A172 (cell line): ENCODE measurements at regions not wholly inside any gene's neighbourhood (a gene's known extent, or its start where the extent isn't known, plus 50 kb on each side); places are given as distances from the start of the nearest gene placed in this dataset.

ENCODE experiments used
- DNase-seq: peaks from one replicate; pipeline ENCODE4 v3.0.0-alpha.2; 2015; ENCODE audit warnings: low spot score

GRCh38 chr12:91627225-91627624 is 444.6 kb upstream of the DCN start:
- DNase-seq = no peak

- DNase-seq = no peak
These were observed 440.4 kb upstream of the DCN start for GRCh38 chr12:91622981-91623380.

DNA sequence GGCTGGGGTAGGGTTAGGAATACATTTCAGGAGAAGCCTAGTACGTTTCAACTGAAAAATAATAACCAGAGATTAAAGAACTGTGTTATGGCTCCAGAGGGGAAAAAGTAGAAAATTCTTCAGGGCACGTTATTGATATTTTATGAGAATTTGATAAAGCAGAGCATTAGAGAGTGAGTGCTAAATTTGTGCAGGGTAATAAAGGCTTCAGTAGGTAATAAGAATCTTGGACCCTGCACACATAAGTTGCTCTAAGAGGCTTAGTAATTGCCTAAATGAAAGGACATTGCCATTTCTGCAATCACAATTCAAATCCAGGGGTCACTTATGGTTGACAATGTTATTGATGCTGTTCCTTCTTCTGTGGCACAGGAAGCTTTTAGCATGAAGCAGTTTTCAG is 439.4 kb upstream of the DCN start:
- no peak for DNase-seq

DNA sequence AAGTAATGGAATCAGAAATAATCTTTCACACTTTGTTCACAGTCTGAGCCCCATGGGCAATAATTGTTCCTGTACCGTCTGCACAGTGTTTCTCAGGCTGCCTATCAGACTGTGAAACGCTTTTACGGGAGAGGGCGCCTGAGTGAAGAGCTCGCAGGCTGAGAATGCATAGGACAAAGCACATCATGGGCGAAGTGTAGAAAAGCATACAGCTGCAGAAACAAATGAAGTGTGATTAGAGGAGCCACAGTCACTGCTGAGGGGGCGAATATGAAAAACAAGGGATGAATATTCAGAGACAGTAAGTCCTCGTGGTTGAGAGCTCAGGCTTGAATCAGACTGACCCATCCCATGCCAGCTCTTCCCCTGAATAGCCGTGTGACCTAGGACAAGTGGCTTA is 438.4 kb upstream of the DCN start:
- DNase-seq = no peak

- no peak for DNase-seq
These were observed 437.8 kb upstream of the DCN start for GRCh38 chr12:91620422-91620821.

DNA sequence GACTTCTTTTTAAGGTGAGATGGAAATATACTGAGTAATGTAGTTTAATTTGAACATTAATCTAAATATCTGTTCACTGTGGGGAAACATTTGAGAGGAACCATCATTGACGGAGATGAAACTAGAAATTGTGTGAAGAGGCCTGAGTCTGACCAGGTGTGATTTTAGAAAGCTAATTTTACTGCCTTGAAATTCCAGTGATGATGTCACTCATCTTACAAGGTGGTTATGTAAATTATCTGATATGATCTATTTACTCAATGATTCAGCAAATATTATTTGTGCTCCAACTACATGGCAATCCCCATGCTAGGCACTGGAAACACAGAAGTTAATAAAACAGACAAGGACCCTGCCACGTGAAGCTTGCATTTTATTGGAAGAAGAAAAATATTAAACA is 435.7 kb upstream of the DCN start:
- DNase-seq = no peak

DNA sequence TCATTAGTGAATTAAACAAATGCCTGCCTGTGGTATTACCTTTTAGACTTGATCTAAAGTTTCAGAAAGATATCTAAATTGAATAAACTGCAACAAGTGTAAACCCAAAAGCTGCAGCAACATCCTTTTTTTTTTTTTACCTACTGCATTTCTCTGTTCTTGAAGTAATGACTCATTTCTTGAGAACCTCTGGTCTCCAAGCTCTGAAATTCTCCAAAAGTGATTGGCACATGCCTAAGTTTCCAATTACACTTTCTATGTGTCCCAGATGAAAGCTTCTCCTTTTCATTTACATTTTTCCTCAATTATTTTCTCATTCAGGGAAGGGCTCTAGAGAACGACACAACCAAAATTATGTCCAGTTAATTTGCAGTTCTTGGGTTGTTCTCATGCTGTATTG is 435.2 kb upstream of the DCN start:
- no peak for DNase-seq

GRCh38 chr12:91616416-91616815 is 433.8 kb upstream of the DCN start:
- DNase-seq = no peak

DNA sequence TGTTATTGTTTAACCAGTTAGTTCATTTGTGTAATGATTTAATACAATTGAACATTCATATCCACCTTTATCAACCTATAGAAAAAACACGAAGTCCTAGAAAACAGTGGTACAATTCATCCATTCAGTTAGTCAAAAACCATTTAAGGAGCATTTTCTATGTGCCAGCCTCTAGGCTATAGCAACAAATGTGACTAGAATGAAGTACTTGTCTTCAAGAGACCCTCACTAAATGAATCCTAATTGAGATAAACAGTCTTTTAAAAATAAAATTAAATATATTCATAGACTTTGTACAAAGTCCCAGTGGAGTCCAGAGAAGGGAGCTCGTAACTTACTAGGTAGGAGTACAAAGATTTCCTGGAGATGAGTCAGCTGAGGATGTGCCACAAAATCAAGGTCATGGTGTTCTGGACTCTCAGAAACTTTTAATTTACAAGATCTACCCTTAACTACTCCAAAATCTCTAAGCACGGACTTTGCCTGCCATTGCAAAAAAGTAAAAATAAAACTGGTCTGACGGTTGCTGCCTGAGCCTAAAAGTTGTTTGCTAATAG is 430.7 kb upstream of the DCN start:
- DNase-seq = no peak

DNA sequence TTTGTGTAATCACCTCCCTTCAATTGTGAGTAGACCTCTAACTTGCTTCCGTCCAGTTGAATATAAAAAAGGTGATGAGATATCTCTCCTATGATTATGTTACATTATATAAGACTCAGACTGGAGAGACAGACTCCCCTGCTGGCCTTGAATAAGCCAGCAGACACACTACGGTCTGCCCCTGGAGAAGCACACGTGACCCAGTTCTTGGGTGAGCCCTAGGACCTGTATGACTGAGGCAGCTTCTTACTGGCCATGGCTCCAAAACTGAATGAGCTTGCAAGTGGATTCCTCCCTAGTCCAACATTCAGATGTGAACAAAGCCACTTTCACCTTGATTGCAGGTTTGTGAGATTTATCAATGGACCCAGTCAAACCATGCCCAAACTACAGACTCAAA is 427.9 kb upstream of the DCN start:
- no peak for DNase-seq

DNA sequence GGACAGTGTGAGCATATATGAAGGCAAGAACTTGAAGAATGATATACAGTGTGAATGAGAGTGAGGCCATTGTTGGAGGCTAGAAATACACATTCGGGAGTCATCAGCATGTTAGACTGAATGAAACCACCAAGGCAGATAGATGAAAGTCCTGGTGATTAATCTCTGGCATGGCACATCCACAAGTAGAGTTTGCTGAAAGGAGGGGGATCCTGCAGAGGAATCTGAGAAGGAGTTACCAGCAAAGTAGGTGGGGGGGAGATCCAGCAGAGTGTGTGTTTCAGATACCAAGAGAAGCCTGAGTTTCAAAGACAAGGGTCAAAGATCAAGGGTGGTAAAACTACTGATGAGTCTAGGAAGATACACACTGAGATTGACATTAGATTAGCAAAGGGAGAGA is 426.7 kb upstream of the DCN start:
- DNase-seq = no peak

GRCh38 chr12:91608542-91608941 is 425.9 kb upstream of the DCN start:
- DNase-seq = no peak

DNA sequence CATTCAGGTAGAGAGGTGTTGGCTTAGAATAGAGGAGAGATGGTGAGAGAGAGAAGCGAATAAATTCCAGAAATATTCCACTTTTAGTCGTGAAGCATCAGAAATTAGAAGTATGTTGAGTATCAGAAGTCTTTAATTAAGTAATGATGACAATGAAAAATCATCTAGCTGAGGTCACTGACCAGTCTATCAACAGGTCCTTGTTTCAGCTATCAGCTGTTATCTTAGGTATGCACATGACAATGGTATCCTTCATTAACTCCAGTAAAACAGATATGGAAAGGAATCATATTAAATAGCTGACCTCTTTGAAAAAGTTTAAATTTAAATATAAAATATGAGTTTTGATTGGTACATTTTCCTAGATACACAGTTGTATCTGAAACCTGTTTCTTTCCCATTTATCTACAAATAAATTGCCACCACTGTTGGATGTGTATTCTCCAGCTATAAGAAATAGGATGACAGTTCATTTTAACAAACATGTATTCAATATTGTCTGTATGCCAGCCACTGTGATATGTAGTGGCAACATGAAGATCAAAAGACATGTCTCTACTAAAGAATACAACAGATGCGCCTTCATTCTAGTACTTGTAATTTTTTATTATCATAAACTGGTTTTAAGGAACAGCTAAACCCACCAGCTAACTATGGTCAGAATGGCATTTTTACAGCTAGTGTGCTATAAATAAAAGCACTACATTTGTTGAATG is 424.2 kb upstream of the DCN start:
- no peak for DNase-seq

DNA sequence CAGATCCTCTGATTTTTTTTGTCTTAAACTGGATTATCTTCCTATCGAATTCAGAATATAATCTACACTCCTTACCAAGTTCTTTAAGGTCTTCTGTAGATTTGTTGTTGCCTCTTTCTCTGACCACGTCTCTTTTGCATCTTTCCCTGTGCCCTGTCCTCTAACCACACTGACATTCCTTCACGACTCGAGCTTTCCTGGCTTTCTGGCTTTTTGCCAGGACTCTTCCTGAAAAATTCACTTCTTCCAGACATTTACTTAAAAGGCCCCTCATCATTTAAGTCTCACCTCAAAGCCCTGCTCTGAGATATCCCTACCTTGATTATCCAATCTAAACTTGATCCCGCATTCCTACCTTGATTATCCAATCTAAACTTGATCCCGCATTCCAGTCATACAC is 422.3 kb upstream of the DCN start:
- no peak for DNase-seq

- DNase-seq = no peak
These were observed 420.4 kb upstream of the DCN start for GRCh38 chr12:91603060-91603459.

GRCh38 chr12:91601054-91601453 is 418.4 kb upstream of the DCN start:
- DNase-seq = no peak

GRCh38 chr12:91594715-91595114 is 412.1 kb upstream of the DCN start:
- DNase-seq = no peak

GRCh38 chr12:91591639-91591987 is 409.0 kb upstream of the DCN start:
- no peak for DNase-seq

GRCh38 chr12:91590966-91591638 is 408.5 kb upstream of the DCN start:
- DNase-seq = no peak

DNA sequence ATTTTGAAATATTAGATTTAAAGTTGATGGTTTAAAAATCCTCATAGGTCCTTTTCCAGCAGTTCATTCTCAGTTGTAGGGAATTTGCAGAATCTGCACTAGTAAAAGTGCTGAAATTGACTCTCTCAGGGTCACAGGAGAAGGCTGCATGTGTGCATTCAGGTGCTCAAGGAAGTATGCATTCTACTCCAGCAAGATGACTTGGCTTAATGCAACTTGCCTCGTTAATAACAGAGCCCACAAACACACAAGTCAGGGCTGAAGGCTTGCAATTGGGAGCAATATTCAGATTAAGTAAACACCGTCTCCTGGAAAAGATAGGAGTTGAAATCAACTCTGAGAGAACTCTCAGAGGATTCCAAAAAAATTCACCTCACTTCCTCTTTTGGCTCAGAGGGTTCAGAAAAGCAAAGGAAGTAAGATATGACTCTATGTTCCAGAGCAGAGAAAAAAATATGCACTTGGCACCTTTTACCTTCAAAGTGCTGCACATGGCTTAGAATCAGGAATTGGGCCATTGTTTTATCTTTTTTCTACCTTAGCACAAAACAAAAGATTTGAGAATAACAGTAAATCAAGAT is 406.3 kb upstream of the DCN start:
- DNase-seq = no peak

GRCh38 chr12:91586015-91586414 is 403.4 kb upstream of the DCN start:
- no peak for DNase-seq

DNA sequence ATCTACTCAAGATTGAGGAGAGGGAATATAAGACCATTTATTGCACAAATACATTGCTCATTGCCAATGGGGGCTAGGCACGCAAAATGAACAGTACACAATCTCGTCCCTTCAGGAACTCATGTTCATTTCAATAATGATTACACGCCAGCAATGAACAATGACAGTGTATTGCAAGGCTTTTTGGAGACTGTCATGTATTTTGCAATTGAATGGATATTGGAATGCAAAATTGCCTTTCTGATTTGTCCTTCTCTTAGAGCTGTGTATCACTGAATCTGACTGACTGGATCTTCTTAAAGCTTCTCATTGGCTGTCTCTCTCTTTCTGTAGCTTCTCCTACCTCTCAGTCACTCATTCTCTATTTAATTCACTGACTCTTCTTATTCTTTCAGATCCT is 400.2 kb upstream of the DCN start:
- no peak for DNase-seq

DNA sequence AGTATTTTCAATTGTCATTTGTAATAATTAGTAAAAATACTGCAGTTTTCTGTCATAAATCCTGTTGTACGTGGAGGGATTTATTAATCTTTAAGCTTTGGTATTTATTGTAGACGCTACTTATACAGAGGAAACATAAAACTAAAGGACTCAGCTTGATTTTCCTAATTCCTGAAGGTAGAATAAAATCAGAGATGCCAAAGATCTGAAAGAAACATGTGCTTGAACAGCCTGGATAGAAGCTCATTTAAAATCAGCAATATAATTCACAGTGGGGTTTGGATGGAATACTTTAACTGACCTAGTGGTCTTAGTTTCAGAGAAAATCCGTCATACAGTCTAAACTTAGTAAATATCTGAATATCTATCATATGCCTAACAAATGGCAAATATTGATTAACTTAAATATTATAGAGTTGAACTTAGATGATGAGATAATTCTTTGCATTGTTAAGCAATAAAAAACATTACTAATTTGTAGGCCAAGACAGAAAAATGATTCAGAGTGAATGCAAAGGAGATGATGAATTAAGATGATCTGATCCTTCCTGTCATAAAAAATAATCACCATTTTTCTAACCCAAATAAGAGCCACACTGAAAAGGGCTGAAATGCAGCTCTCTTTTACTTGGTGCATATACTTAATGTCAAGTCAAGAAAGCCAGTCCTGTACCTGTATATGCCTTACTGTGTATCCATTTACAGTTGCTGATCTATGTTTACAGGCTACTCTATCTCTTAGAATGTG is 397.1 kb upstream of the DCN start:
- DNase-seq = no peak
